ENCODE measurements at regions not wholly inside any gene's neighbourhood (a gene's known extent, or its start where the extent isn't known, plus 50 kb on each side); places are given as distances from the start of the nearest gene placed in this dataset.
A peak's percentile ranks its signal among the peaks of the same experiment; 100 is the strongest.

- no peak for DNase-seq (ENCODE audit: insufficient read length)
- TF ChIP-seq POLR2A (IDR thresholded peaks at IDR 0.05; ENCODE audit: low read depth, low read length) (no peak), POLR2AphosphoS5 (IDR thresholded peaks at IDR 0.05; ENCODE audit: low read depth, low read length) (no peak), TAF1 (IDR thresholded peaks at IDR 0.05; ENCODE audit: borderline replicate concordance, low read depth, low read length) (no peak)
- FAIRE-seq, result no peak
Observed at GRCh38 chr7:22676385-22676784, 50.6 kb upstream of the IL6 start.

- DNase-seq (ENCODE audit: insufficient read length) (no peak), FAIRE-seq (peak; percentile 58)
- TF ChIP-seq POLR2AphosphoS5 (IDR thresholded peaks at IDR 0.05; ENCODE audit: low read depth, low read length), result no peak
- no peak for TF ChIP-seq POLR2A (IDR thresholded peaks at IDR 0.05; ENCODE audit: low read depth, low read length)
- TF ChIP-seq TAF1 (IDR thresholded peaks at IDR 0.05; ENCODE audit: borderline replicate concordance, low read depth, low read length), result no peak
Observed at GRCh38 chr7:22675917-22676343, 51.1 kb upstream of the IL6 start.

- FAIRE-seq (no peak), DNase-seq (ENCODE audit: insufficient read length) (no peak)
- TF ChIP-seq POLR2AphosphoS5 (IDR thresholded peaks at IDR 0.05; ENCODE audit: low read depth, low read length), result no peak
- TF ChIP-seq POLR2A (IDR thresholded peaks at IDR 0.05; ENCODE audit: low read depth, low read length), result no peak
- no peak for TF ChIP-seq TAF1 (IDR thresholded peaks at IDR 0.05; ENCODE audit: borderline replicate concordance, low read depth, low read length)
Observed at GRCh38 chr7:22675421-22675820, 51.6 kb upstream of the IL6 start.

GRCh38 chr7:22672846-22673680, 53.9 kb upstream of the IL6 start:
- TF ChIP-seq TAF1 (IDR thresholded peaks at IDR 0.05; ENCODE audit: borderline replicate concordance, low read depth, low read length) (no peak), POLR2AphosphoS5 (IDR thresholded peaks at IDR 0.05; ENCODE audit: low read depth, low read length) (no peak), POLR2A (IDR thresholded peaks at IDR 0.05; ENCODE audit: low read depth, low read length) (no peak)
- DNase-seq (ENCODE audit: insufficient read length), result no peak
- FAIRE-seq, result peak; percentile 76

GRCh38 chr7:22671177-22671879, 55.7 kb upstream of the IL6 start:
- DNase-seq (ENCODE audit: insufficient read length), result no peak
- no peak for FAIRE-seq
- TF ChIP-seq POLR2AphosphoS5 (IDR thresholded peaks at IDR 0.05; ENCODE audit: low read depth, low read length) (no peak), POLR2A (IDR thresholded peaks at IDR 0.05; ENCODE audit: low read depth, low read length) (no peak), TAF1 (IDR thresholded peaks at IDR 0.05; ENCODE audit: borderline replicate concordance, low read depth, low read length) (no peak)

- DNase-seq (ENCODE audit: insufficient read length), result no peak
- FAIRE-seq, result no peak
- TF ChIP-seq TAF1 (IDR thresholded peaks at IDR 0.05; ENCODE audit: borderline replicate concordance, low read depth, low read length), result no peak
- TF ChIP-seq POLR2A (IDR thresholded peaks at IDR 0.05; ENCODE audit: low read depth, low read length), result no peak
- no peak for TF ChIP-seq POLR2AphosphoS5 (IDR thresholded peaks at IDR 0.05; ENCODE audit: low read depth, low read length)
Observed at GRCh38 chr7:22670422-22670815, 56.6 kb upstream of the IL6 start.

- no peak for TF ChIP-seq TAF1 (IDR thresholded peaks at IDR 0.05; ENCODE audit: borderline replicate concordance, low read depth, low read length)
- TF ChIP-seq POLR2A (IDR thresholded peaks at IDR 0.05; ENCODE audit: low read depth, low read length), result no peak
- TF ChIP-seq POLR2AphosphoS5 (IDR thresholded peaks at IDR 0.05; ENCODE audit: low read depth, low read length), result no peak
- DNase-seq (ENCODE audit: insufficient read length) (no peak), FAIRE-seq (no peak)
Observed at GRCh38 chr7:22669692-22670421, 57.1 kb upstream of the IL6 start.

- FAIRE-seq (no peak), DNase-seq (ENCODE audit: insufficient read length) (no peak)
- TF ChIP-seq POLR2AphosphoS5 (IDR thresholded peaks at IDR 0.05; ENCODE audit: low read depth, low read length) (no peak), POLR2A (IDR thresholded peaks at IDR 0.05; ENCODE audit: low read depth, low read length) (no peak), TAF1 (IDR thresholded peaks at IDR 0.05; ENCODE audit: borderline replicate concordance, low read depth, low read length) (no peak)
Observed at GRCh38 chr7:22668971-22669401, 58.0 kb upstream of the IL6 start.

- TF ChIP-seq TAF1 (IDR thresholded peaks at IDR 0.05; ENCODE audit: borderline replicate concordance, low read depth, low read length) (no peak), POLR2AphosphoS5 (IDR thresholded peaks at IDR 0.05; ENCODE audit: low read depth, low read length) (no peak), POLR2A (IDR thresholded peaks at IDR 0.05; ENCODE audit: low read depth, low read length) (no peak)
- FAIRE-seq (no peak), DNase-seq (ENCODE audit: insufficient read length) (no peak)
Observed at GRCh38 chr7:22667562-22668239, 59.3 kb upstream of the IL6 start.

GRCh38 chr7:22667187-22667561, 59.8 kb upstream of the IL6 start:
- FAIRE-seq (no peak), DNase-seq (ENCODE audit: insufficient read length) (no peak)
- TF ChIP-seq TAF1 (IDR thresholded peaks at IDR 0.05; ENCODE audit: borderline replicate concordance, low read depth, low read length) (no peak), POLR2A (IDR thresholded peaks at IDR 0.05; ENCODE audit: low read depth, low read length) (no peak), POLR2AphosphoS5 (IDR thresholded peaks at IDR 0.05; ENCODE audit: low read depth, low read length) (no peak)

- FAIRE-seq, result no peak
- DNase-seq (ENCODE audit: insufficient read length), result no peak
- TF ChIP-seq POLR2A (IDR thresholded peaks at IDR 0.05; ENCODE audit: low read depth, low read length) (no peak), TAF1 (IDR thresholded peaks at IDR 0.05; ENCODE audit: borderline replicate concordance, low read depth, low read length) (no peak), POLR2AphosphoS5 (IDR thresholded peaks at IDR 0.05; ENCODE audit: low read depth, low read length) (no peak)
Observed at GRCh38 chr7:22666732-22667131, 60.3 kb upstream of the IL6 start.
